ENCODE measurements at regions not wholly inside any gene's neighbourhood (a gene's known extent, or its start where the extent isn't known, plus 50 kb on each side); places are given as distances from the start of the nearest gene placed in this dataset.
"Not testable (repeated sequence)": the region's sequence is repeated elsewhere in the genome, so short reads cannot be mapped to it uniquely, and the experiment has no call there.

DNA sequence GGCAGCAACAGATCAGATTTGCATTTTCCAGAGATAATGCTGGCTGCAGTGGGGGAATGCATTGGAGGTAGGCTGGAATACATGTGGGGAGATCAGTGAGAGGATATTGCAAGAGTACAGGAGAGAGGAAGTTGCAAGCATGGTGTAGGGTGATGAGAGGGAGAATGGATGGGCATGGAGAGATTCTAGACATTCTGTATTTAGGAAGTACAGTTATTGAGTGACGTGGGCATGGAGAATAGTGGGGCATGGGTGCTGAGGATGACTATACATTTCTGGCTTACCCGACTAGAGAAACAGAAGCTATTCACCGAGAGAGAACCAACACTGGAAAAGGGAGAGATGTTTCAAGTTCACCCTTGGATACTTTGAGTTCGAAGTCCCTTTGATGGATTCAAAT is 116.9 kb upstream of the SVIL start:
- DNase-seq (ENCODE audit: low read depth), result no peak

DNA sequence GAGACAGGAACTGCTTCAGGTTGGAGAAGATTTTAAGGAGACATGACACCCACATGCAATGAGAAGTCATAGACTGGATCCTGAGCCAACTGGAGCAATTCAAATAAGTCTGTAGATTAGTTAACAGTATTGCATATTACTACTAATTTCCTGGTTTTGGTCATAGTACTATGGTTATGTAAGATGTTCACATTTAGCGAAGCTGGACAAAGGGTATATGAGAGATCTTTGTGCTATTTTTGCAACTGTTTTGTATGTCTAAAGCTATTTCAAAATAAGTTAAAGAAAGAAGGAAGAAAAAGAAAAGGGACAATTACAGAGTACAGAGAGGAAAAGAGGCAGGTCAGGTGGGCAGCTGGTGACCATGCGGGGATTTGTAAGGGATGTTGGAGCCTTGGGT is 116.5 kb upstream of the SVIL start:
- DNase-seq (ENCODE audit: low read depth), result no peak

DNA sequence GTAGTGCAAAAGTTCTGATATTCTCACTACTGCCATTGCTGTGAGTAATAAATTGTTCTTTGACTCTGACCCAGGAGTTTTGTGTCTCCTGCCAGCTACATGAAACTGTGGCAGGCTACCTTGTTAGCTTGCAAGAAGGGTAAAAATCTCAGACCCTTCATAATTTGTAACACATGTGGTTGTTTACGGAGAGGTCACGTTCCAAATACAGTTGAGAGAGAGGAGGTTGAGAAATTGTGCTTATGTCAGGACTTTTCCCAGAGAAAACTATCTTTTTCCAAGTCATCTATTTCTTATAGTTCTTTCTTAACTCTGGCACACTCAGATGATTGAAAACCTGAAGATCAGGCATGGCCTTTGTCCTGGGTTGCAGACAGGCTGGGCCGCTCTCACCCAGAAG is 114.4 kb upstream of the SVIL start:
- peak; percentile 83 for DNase-seq (ENCODE audit: low read depth)

DNA sequence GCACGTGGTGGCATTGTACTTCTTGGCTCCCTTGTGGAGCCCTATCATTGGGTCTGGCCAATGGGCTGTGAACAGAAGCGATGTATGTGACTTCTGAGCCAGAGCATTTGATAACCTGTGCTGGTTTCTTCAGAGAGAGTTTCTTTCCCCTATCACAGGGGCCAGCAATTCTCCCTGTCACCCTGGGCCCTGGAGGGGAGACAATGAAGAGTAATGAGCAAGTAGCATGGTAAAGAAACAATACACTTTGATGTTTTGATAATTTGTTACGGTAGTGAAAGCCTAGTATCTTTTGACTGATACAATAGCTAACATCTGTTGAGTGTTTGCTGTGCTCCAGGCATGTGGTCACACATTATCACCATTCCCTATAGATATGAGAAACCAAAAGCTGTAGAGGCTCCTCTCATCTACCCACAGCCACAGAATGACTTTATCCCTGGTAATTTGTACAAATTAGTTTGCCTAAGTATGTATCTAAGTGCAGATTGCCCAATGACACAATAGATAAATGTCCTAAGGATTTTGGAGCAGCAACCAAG is 113.4 kb upstream of the SVIL start:
- no peak for DNase-seq (ENCODE audit: low read depth)

DNA sequence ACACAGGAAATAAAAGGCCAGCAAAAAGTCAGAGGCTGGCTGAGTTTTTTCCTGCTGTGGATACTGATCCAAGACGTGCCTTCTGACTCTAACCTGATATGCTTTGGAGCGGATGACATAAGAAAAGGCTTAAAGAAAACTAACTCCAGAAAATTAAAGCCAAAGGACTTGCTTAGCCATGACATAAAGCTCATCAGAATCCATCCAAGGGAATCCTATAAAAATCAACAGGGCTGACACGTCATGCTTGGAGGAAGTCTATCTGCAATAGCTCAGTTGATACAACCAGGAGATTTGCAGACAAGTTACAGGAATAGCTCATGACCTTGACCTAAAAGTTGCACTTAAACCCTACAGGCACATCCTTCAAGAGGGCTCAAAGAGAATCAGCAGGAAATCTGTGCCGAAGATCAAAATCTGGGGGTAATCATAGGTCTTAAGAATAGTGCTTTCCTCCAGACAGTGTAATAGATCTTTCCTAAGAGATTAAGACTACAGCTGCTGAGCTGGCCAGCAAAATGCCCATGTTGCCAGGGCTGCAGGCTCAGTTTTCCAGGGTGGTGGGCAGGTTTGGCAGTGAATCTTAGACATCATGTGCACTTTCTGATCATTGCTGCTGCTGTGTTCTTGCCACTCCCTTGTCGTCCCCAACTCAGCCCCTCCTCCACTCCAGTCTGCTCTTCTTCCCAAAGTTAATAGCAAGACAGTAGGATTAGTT is 111.5 kb upstream of the SVIL start:
- DNase-seq (ENCODE audit: low read depth), result peak; percentile 69

DNA sequence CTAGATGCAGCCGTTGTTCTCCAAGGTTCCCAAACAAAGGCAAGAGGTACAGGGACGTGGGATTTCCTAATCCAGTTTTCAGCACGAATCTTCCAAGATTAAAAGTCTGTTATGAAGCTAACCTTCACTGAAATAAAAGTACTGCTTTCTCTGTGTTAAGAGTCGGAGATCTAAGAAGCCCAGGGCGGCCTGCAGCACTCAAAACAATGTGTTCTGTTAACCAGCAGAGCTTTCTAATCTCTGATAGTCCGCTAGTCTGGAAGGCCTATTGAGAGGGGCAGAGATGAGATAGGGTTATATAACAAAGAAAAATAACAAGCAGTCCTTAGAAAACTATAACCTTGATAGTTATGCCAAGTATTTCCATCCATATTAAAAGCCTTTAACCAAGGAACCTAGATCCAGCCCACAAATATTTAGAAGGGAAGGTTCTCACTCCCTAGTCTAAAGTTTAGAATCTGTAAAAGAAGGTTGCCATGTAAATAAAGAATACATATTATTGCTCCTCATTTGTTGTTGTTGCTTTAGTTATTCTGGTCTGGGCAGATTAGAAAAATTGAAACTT is 106.3 kb upstream of the SVIL start:
- DNase-seq (ENCODE audit: low read depth), result no peak

DNA sequence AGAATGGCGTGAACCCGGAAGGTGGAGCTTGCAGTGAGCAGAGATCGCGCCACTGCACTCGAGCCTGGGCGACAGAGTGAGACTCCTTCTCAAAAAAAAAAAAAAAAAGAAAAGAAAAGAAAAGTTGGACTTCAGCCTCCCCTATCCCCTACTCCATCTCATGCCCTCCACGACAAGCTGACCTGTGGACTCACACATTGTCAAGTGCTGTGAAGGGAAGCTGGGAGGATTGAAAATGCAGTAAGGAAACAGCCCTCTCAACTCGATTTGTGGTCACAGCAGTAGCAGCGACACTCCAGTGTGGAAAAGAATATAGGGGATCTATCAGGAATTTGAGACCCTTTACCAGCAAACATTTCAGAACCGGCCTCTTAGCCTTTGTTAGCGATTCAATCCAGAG is 103.6 kb upstream of the SVIL start:
- DNase-seq (ENCODE audit: low read depth), result no peak

DNA sequence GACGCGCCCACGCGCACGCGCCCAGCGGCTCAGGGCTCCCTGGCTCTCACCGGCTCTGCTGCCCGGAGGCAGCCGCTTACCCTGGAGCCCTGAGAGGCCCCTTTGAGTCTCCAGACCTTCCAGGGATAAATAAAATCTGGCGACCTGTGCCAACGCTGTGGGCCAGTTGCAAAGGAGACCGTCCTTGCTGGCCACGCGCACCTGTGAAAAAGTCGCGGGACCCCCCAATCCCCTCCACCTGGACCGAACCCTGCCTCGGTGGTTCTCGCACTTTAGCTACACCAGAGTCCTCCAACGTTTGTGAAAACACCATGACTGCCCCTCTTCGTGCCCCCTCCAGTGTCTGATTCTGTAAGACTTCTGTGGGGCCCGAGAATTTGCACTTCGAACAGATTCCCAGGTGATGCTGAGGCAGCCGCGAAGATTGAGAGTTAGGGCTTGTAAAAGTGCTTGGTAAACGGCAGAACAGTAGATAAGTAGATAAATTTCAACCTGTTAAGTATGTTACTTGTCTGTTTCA is 102.4 kb upstream of the SVIL start:
- DNase-seq (ENCODE audit: low read depth), result no peak

DNA sequence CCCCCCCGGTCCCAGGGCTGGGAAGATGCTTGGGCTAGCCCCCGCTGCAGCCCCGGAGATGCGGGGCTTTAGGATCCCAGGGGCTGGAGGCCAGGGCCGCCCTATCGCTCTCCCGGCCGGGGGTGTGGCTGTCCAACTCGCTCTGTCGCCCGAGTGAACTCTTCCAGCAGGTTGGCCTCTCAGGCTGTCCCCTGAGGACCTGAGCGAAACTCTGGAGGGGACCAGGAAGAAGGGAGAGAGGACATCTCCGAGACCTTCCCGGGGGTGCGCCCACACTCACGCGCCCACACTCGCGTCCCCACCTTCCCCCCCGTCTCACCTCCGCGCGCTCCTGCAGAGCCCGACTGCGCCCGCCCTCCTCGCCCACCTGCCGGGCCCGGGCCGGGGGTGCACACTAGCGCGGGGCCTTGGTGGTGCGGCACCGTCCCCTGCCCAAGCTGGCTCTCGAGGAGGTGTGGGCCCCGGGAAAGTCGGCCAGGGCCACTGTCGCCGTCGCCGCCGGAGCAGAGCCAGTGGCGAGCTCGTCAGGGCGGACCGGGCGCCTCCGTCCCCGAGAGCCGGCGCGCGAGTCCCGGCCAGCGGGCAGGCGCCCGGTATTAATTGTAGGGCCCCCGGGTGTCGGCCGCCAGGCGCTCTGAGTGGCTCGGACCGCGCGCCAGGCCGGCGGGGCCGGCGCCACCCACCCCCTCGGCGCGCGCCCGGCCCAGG is 101.7 kb upstream of the SVIL start:
- DNase-seq (ENCODE audit: low read depth), result peak; percentile 56

DNA sequence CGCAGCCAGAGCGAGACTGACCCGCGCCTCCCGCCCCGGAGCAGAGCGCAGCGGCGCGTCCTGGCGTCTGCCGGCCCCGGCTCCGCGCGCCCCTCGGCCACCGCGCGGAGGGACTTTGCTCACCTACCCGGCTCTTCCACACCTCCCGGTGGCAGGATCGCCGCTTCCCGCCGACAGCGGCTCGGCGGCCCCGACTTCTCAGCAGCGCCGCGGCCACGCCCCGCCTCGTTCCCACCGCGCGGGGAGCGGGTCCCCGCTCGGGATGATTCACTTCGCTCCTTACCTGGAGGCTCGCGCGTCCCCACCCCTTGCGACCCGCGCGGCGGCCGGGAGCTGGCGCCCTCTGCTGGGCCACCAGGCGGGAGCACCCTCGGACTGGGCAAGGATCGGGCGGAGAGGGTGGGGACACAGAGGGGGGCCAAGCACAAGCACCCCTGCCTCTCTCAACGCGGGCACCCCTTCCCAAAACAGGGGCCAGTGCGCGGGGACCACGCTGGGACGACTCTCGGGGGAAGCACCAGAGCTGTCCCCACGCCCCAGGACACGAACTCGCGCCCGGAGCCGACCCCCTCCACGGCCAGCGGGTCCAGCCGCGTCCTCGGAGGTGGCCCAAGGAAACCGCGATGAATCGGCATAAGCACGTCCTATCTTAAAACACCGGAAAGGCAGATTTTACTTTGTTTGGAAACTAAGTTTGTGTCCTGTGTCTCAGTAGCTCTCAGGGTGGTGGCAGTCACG is 101.0 kb upstream of the SVIL start:
- peak; percentile 78 for DNase-seq (ENCODE audit: low read depth)

DNA sequence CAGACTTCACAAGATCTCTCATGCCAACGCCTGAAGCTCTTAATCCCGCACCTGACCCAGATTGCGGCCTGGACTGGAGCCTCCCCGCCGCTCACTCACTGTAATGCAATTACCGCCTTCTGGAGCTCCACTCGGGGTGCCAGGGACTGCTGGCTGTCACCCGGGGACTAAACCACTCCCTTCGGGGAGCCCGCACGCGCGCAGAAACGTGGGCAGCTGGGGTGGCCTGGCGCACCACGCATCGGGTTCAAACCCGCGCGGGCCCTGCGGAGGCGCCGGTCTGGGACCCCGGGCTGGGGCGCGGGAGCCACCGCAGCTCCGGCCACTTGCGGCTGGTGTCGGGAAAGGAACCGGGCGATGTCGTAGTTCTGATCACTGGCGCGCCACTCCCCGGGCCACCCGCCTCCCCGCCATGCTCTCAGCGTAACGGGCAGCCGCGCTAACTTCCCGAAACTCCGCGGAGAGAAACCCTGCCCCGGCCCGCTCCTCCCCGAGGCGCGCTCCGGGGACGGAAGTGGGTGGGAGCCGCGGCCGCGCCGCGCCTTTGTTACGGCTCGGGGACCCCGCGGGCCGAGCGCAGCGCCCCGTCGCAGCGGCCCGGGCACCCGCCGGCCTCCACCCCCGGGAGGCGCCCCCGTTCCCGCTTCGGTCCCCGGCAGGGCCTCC is 100.3 kb upstream of the SVIL start:
- DNase-seq (ENCODE audit: low read depth), result peak; percentile 60

DNA sequence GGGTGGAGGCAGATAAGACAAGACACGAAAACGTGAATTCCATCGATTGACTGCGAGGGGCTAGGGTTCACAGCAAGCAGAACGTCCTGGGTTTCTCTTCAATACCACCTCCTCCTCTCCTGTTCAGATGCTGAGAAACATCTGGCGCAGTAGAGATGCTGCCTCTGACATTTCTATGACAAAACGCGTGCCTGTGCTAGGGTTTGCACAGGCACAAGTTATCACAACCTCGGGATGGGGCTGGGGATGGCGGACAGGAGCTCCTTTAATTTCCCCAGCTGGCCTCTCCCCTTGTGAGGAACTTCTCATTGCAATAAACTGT is 99.8 kb upstream of the SVIL start:
- peak; percentile 21 for DNase-seq (ENCODE audit: low read depth)

DNA sequence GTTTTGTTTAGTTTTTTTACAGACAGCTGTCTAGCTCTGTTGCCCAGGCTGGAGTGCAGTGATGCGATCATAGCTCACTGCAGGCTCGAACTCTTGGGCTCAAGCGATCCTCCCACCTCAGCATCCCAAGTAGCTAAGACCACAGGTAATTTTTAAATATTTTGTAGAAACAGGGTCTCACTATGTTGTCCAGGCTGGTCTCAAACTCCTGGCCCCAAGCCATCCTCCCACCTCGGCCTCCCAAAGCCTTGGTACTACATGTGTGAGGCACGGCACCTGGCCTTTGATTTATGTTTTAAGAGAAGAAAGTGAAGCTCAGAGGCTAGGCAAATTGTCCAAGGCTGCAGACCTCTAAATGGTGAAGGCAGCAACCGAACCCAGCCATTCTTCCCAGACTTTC is 98.6 kb upstream of the SVIL start:
- DNase-seq (ENCODE audit: low read depth), result no peak

DNA sequence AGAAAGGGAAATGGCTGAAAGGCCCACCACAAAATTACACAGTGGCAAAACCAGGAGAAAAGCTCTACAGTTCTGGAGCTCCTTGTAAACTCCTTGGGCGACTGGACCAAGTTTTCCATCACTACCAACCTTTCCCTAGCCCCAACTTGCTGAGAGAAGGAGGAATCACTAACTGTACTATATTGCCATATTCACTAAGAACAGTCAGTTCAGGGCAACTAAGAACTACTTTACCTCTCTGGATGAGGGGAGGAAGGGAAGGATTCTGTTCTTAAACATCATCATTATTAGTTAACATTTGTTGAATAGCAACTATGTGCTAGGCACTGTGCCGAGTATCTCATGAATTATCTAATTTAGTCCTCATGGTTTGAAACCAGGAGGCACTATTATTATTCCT is 98.1 kb upstream of the SVIL start:
- DNase-seq (ENCODE audit: low read depth), result no peak

DNA sequence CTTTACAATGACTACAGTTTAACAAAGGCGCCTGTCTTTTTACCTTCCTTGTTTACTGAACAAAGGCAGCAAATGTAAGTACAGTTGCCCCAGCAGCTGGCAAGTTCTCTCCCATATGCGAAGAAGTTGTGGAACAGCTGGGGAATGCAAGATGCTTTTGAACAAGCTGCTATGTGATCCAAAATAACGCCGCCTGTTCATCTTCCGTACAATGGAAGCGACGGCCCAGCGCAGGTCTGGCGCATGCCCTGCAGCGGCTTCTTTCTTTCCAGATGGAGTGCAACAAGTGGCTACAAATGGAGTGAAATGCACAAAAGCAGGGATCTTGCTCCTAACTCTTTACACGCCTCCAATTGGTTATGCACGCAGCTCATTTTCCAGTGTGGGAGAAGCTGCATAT is 97.0 kb upstream of the SVIL start:
- peak; percentile 30 for DNase-seq (ENCODE audit: low read depth)

DNA sequence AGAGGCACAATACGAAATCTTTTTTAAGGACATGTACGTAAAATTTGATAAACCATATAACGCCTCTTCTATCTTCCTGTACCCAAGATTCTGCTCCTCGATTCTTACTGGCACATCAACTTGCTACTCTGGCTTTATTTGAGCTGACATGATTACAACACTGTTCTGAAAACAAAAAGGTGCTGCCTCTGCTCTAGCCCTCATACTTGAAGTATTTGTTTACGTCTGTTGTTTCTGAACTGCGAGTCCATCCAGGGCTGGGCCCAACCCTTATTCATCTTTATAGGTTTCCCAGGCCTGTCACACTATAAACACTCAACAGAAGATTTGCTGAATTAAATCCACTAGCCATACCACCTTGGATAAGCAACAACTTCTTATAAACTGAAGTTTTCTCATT is 96.2 kb upstream of the SVIL start:
- no peak for DNase-seq (ENCODE audit: low read depth)

DNA sequence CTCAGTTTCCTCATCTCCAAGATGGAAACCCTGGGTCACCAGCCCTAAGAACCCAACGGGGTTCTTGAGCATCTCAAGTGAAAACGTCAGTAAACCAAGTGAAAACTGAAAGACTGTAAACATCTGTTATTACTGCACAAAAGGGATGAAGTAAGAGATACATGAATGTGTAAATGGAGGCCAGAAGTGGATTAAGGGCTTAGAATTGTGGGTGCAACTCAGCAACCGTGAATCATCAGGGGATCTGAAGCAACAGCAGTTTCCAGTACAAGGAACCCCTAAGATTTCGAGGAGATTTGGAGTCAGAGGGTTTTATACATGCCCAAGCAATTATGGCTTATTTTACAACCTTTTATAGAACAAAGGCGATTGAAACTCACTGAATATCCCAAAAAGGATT is 95.7 kb upstream of the SVIL start:
- no peak for DNase-seq (ENCODE audit: low read depth)

DNA sequence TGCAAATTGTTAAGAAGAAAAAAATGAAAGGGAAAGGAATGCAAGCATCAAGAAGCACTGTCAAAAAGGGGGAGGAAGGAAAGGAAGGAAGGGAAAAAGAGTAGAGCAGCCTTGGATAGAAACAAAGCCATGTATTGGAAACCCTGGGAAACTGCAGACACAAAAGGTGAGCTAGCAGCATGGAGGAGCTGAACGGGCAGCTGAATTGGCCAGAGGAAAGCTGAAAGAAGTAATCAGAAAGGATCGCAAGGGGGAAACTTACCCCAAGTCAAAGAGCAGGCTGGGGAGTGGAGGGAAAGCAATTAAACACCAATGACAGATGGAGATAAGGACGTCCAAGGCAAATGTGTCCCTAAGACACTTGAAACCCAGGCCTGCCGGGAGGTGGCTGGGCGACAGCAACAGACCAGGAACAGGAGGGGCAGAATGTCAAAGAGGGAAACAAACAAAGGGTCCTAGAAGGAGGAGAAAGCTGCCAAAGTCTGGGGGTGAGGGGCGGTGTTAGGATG is 93.8 kb upstream of the SVIL start:
- DNase-seq (ENCODE audit: low read depth), result no peak

DNA sequence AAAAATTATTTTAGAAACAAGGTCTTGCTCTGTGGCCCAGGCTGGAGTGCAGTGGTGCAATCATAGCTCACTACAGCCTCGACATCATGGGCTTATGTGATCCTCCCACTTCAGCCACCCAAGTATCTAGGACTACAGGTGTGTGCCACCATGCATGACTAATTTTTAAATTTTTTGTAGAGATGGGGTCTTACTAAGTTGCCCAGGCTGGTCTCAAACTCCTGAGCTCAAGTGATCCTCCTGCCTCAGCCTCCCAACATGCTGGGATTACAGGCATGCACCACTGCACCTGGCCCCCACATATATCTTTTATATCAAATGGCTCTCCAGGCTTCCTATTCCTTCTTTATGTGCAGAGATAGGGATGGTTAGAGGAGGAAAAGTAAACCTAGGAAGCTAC is 91.2 kb upstream of the SVIL start:
- DNase-seq (ENCODE audit: low read depth), result not testable (repeated sequence)

DNA sequence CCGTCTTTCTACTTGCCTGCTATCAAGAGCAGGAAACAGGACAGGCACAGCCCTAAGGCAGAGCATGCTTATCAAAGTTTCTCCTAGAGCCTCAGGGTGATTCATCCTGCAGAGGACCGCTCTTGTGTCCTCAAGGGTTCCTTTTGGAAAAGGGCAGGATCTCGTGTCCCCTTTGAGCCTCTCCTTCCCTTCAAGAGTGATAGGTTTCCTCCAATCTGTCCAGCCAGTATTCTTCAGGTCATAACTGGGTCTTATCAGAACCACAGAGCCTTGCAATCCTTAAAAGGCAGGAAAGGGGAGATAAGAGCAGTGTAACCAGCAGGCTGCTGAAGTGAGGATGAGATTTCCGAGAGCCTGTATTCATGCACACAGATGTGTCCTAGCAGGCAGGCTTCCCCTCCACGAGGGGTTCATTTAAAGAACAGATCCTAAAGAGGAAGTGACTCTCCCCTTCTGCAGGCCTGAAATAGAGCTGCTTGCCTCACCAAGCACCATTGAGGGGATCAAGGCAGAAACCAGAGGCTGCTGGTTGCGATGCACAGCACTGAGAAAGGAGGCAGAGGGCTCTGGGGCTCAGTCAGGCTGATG is 90.5 kb upstream of the SVIL start:
- DNase-seq (ENCODE audit: low read depth), result no peak

DNA sequence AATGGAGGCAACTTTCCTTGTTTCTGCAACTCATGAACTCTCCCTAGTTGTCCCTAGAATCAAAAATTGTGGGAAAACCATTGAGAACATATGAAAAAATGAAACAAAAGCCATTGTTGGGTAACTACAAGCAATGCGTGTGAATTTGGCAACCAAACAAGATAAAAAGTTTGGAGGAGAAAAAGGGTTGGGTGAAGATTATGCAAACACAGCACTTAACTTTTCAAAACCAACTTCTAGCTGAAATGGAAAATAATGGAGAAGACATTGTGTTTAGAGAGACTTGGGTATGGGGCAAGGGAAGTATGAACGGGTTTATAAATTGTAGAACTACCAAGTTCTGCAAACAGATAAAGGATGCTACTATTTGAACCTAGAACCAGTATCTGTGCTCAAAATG is 89.0 kb upstream of the SVIL start:
- peak; percentile 72 for DNase-seq (ENCODE audit: low read depth)
